H4 (cell line): ENCODE measurements at regions not wholly inside any gene's neighbourhood (a gene's known extent, or its start where the extent isn't known, plus 50 kb on each side); places are given as distances from the start of the nearest gene placed in this dataset.
"Not testable (repeated sequence)": the region's sequence is repeated elsewhere in the genome, so short reads cannot be mapped to it uniquely, and the experiment has no call there.

Experiments
- DNase-seq: peaks from one replicate; pipeline ENCODE4 v3.0.0-alpha.2; 2015; ENCODE audit warnings: low spot score

DNA sequence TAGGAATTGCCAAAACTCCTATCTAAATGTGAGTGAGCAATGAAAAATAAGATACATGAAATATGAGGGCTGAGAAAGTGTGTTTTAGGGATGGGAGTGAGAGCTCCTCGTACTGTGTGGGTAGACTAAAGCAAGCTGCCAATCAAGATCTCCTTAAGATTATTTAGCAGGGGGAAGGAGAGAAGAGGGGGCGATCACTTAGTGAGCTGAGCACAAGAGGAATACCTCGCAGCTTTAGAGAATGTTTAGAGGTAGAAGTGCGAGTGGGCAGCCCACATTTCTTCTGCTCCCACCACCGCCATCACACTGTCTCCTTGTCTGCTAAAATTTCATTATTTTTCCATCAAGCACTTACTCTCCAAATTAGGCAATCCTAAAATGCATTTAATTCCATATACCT, 312.6 kb downstream of the ALDH8A1 start:
- no peak for DNase-seq

DNA sequence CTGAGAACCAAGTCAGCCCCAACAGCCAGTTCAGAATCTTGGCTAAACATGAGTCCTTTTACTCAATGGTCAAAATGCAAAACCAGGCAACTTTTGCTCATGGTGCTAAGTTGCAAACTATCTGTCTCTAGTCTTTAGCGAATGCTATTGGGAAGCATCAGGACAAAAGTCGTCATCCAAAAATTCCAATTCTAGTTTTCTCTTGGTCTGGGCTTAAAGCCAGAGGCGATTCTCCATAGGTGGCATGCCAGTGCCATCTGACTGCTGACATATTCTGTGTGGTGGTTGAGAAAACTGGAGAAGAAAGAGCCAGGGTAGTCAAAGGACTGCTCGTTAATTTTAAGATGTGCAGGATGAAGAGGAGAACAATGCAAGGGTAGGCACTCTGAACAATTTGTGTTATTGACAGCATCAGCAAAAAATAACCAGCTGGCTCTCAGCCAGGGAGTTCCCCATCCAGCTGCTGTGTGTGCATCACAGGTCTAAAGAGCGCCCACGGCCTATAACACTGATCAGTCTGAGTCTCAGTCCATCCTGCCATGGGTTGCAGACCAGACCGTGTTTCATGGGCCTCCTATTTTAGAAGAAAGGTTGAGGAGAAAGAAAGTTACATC, 313.6 kb downstream of the ALDH8A1 start:
- DNase-seq: no peak

DNA sequence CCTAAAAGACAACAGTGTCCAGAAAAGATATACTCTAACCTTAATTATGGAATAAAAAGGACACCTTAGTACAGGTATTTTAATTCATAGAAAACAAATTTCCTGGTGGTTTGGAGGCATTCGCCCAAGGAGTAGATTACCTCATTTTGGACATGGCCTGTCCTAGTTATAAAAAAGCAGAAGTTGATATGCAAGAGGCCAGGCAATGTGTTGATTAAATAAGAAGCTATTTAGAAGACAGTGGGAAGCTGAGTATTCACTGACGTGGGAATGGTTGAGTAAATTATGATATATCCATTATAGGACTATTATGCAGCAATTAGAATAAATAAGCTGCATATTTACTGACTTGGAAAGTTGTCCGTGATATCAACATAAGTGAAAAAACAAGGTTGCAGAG, 314.9 kb downstream of the ALDH8A1 start:
- no peak for DNase-seq

- DNase-seq: no peak
Observed at GRCh38 chr6:134634466-134634865, 315.4 kb downstream of the ALDH8A1 start.

DNA sequence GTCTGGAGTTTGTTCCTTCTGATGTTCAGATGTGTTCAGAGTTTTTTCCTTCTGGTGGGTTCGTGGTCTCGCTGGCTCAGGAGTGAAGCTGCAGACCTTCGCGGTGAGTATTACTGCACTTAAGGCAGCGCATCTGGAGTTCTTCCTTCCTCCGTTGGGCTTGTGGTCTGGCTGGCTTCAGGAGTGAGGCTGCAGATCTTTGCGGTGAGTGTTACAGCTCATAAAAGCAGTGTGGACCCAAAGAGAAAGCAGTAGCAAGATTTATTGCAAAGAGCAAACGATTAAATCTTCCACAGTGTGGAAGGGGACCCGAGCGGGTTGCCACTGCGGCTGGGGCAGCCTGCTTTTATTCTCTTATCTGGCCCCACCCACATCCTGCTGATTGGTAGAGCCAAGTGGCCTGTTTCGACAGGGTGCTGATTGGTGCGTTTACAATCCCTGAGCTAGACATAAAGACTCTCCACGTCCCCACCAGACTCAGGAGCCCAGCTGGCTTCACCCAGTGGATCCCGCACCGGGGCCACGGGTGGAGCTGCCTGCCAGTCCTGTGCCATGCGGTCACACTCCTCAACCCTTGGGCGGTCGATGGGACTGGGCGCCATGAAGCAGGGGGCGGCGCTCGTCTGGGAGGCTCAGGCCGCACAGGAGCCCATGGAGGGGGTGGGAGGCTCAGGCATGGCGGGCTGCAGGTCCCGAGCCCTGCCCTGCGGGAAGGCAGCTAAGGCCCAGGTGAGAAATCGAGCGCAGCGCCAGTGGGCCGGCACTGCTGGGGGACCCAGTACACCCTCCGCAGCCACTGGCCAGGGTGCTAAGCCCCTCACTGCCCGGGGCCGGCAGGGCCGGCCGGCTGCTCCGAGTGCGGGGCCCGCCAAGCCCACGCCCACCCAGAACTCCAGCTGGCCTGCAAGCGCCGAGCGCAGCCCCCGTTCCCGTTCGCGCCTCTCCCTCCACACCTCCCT, 315.3 kb upstream of the SGK1 start:
- DNase-seq: not testable (repeated sequence)

DNA sequence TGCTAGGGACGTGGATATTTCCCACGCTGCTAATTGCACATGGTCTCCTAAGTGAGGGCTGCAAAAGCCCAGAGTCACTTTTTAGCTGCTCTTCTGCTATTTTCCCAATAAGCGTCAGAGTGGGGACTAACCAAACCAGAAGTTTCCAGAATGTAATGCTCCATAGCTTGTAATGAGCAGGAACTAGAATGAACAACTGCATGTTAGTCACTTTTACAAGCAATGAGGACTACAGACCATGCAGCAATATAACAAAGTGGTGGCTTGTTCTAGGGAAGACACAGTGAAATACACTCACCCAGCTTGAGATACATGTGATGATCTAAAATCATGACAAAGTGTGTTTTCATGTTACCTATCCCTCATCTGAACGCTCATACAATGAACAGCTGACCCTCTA, 314.1 kb upstream of the SGK1 start:
- no peak for DNase-seq

- DNase-seq: no peak
Observed at GRCh38 chr6:134631398-134631924, 313.5 kb upstream of the SGK1 start.

- DNase-seq: no peak
Observed at GRCh38 chr6:134630508-134631121, 312.7 kb upstream of the SGK1 start.

GRCh38 chr6:134628154-134628553, 310.2 kb upstream of the SGK1 start:
- no peak for DNase-seq

DNA sequence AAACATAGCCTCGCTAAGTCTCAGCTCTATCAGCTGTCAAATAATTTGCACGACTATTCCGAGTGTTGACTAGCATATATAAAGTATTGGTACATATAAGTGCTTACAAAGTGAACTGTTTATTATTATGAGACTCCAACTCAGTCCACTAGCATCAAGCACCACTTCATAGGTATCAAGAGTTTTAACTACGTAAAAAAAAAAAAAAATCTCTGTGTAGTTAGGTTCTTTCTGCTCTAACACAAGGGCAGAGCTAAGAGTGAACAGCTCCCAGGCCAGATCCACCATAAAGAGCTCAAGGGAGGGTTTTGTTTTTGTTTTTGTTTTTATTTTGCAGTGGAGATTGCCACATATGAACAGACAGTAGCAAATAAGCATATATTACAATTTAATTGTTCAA, 309.8 kb upstream of the SGK1 start:
- DNase-seq: no peak

- no peak for DNase-seq
Observed at GRCh38 chr6:134626589-134626988, 308.7 kb upstream of the SGK1 start.

DNA sequence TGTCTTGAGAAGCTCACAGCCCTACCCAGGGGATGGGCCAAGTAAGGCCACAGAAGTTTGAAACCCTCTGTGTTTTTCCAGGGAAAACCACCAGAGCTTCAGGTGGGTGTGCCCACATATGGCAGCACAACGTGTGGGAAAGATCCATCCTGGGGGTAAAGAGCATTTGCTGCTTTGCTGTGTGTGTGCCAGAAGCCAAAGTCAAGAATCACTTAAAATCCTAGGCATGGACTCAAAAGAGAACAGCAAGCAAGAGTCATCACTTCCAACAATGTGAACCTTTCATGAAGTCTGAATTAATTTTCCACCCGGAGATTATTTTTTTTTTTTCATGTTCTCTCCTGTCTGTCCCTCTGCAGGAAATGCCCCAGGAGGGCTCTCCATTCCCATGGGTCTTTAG, 308.2 kb upstream of the SGK1 start:
- DNase-seq: no peak

GRCh38 chr6:134624781-134625180, 306.9 kb upstream of the SGK1 start:
- DNase-seq: no peak

DNA sequence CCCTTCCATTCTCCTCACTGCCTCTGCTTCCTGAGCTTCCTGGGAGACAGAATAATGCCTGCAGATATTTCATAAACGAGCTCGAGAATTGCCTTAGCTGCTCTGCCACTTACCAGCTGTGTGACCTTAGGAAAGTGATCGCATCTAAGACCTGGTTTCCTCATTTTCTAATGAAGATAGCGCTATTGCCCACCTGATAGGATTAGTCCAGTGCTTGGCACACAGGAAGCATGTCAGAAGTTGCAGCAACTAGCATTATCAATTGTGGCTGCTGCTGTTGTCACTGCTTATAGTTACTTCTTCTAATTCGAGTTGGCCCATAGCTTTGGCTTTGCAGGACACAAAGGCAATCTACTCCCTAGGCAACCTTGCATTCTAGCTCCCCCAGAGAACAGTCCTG, 305.5 kb upstream of the SGK1 start:
- DNase-seq: no peak

DNA sequence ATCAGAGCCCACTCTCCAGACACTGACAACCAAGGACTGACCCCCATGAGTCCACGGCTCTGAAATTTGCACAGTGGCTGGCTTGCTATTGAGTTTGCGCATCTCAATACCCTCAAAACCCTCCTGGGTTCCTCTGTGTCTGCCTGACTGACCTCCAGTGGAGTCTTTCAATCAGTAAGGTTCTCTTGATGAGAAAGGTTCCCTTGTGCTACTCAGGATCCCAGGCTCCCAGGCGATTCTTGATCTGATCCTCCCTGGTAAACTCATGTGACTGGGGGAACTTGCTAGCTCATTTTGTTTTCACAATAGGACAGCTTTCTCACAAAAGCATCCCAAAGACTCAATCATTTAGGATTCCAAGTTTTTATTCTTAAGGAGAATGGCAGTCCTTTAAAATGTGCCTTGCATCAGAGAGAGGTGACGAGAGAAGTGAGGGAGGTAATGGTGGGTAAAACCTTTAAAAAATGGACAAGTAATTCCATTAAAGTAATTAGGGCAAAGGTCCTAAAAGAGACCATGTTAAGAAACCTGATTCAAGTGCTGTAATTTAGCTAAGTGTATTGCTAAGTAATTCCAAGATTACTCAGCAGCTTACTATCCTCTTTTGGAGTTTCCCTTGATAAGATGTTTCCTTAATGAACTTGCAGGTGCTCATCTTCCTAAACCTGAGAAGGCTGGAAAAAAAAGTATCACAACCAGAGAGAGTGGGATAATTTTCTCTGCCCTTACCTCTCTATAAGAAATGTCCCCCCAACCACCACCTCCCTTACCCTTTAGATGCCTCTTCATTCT, 304.7 kb upstream of the SGK1 start:
- DNase-seq: no peak

DNA sequence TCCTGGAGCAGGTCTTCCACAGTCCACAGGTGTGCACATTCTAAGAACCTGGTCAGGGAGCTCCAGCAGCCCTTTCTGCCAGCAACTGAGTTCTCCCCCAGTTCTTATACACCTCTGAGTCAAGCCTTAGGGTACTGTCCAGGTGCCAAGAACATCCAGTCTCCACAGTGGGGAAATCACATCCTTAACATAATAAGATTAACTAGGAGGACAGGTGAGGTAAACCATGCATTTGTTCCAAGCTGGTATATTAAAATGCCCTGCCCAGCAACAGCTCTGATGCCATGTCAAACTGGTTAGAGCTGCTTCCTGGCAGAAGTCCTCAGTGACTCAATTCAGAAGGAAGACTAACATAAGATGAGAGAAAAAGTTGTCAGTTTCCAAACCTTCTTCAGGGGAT, 303.9 kb upstream of the SGK1 start:
- no peak for DNase-seq

DNA sequence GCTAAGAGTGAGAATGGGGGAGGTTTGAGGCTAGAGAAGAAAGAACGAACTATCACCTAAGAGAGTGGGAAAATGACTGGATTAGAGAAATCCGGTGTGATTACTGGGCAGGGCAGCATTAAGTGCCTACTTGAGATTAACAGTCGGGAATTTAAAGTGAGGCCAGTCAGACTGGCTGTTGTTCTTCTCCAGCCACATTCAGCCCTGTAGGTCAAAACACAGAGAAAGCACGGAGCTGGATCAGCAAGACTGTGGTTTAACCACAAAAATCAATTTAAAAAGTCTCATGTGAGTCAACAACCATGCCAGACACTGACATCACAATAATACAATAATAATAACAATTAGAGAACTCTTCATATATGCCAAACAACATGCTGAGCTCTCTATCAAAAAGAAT, 301.9 kb upstream of the SGK1 start:
- peak; percentile 14 for DNase-seq

DNA sequence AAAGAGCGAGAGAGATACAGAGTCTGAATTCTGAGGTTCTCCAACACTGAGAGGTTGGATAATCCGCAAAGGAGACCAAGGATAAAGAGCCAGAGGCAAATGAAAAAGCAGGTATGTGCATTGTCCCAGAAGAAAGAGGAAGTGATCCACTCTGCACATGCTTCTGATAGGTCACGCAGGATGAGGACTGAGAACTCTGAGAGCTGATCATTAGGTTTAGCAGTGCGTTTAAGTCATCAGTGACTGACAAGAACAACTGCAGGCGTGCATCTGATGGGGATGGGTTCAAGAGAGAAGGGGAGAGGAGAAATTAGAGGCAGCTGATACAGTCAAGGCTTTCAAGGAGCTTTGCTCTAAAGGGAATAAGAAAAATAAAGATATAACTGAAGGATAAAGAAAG, 301.2 kb upstream of the SGK1 start:
- no peak for DNase-seq

DNA sequence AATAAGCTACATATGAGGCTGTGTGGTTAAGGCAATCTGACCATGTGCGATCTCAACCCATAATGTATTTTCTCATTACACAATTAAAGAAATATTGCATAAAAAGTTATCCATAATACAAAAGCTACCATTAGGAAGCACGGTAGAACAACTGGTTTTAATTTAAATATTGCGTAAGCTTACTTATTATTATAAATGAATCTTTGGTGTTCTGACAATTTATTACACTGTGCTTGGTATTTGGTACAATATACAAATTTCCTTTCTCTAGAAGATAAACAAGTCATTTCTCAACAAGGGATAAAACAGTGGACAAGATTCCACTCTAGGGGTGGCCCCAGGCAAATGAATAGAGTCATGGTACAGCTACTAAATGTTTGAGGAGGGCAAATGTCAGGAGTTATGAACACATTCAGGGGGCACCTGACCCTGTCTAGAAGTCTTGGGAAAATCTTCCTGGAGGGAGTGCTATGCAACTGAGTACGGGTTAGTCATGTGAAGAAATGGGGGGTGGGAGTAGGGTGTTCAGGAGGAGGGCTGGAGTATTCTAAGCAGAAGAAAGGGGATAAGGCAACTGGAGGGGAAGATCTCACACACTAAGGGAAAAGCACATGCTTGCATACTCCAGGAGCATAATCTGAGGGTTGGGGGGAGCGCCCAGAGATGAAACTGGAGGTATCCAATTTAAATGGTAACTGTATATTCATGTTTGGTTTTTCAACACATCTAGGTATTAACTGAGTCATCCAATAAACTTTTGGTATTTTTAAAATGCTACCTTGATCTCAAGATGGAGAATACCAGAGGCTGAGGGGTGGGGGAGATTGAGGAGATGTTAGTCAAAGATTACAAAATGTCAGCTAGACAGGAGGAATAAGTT, 296.9 kb upstream of the SGK1 start:
- DNase-seq: no peak

DNA sequence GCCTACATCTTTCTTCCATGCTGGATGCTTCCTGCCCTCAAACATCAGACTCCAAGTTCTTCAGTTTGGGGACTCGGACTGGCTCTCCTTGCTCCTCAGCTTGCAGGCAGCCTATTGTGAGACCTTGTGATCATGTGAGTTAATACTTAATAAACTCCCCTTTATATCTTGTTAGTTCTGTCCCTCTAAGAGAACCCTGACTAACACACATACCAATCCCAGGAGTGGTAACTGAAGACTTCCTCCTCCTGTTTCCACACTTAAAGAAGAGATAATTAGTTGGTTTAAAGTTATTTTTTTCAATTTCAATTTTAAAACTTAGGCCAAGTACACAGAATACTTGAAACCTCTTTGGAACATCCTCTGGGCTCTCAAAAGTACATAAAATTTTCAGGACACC, 294.2 kb upstream of the SGK1 start:
- DNase-seq: not testable (repeated sequence)

DNA sequence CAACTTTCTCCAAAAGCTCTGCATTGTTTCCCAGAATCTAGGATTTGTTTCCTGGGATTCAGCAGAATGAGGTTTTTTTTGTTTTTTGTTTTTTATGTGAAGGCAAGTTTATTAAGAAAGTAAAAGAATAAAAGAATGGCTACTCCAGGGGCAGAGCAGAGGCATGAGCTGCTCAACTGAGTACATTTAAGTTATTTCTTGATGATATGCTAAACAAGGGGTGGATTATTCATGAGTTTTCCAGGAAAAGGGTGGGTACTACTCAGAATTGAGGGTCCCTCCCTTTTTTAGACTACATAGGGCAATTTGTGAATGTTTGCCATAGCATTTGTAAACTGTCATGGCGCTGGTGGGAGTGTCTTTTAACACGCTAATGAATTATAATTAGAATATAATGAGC, 292.5 kb upstream of the SGK1 start:
- no peak for DNase-seq
